Motor neuron (in vitro differentiated cells): ENCODE measurements at regions not wholly inside any gene's neighbourhood (a gene's known extent, or its start where the extent isn't known, plus 50 kb on each side); places are given as distances from the start of the nearest gene placed in this dataset.

ENCODE experiments used
- ATAC-seq, 8 experiments: fragments of 200-7000 bp; cut with Tn5 transposase; replicated peaks in 6 of 8; 2 replicates each; pipeline ENCODE4 v1.8.0; 2021; ENCODE audit warnings: mild to moderate bottlenecking in 8 of 8, moderate library complexity in 8 of 8
- H3K27ac ChIP-seq, 2 donors: fragments of 250-450 bp; sonication (Bioruptor Pico); 2 replicates each; pipeline ENCODE4 v1.9.0; 2021; ENCODE audit warnings: antibody characterized with exemption in 2 of 2, mild to moderate bottlenecking in 2 of 2, moderate library complexity in 1 of 2
- H3K4me1 ChIP-seq, 2 donors: fragments of 250-450 bp; sonication (Bioruptor Pico); replicated peaks in 1 of 2; 2 replicates each; pipeline ENCODE4 v1.6.1; 2021; ENCODE audit warnings: antibody characterized with exemption in 2 of 2, mild to moderate bottlenecking in 2 of 2, moderate library complexity in 1 of 2
- H3K4me3 ChIP-seq, 5 donors: fragments of 250-450 bp; sonication (Bioruptor Pico); 2 replicates each; pipeline ENCODE4 v1.9.0; 2021; ENCODE audit warnings: antibody characterized with exemption in 5 of 5, mild to moderate bottlenecking in 5 of 5, moderate library complexity in 4 of 5
- WGBS, 10 experiments: fragments of 450-650 bp; shearing (Covaris generic); methylation state at CpG; one replicate each; pipeline ENCODE4 v1.0.0; 2022; 5-methylcytosine and 5-hydroxymethylcytosine counted together
- in situ Hi-C, 9 experiments: fragments of 400-800 bp; cut with MboI; loops; one replicate each; pipeline ENCODE4 v1.15.0; 2021; ENCODE audit warnings: low sequenced_read_pairs in 9 of 9, low pct_unique_long_range_greater_than_20kb in 2 of 9; ENCODE audit not compliant: unreplicated experiment in 9 of 9

DNA sequence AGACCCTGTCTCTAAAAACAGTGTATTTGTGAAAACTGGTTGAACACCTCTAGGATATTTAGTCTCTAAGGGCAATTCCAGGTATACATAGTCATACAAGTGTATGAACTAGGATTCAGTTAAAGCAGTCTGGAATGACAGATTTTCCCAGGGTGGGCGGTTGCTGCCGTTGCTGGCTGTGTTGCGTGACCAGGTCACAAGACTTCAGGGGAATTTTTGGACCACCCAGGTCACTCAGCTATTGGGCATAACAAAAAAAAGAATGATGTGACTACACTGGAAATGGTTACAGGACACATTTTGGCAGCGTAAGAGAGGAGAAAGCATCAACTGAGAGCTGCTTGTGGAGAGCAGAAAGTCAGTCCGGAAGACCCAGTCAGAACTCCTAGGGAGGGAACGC lies 58.0 kb upstream of the ZBTB7C start:
- Histone ChIP-seq H3K27ac (no peak overlapping the region), H3K4me3 (no peak overlapping the region), H3K4me1 (no peaks in the 10 kb centered on the region)
- in situ Hi-C loops, result no loop called here
- ATAC-seq, result no peak
- 20 to 100% (median 84%) methylated on average over 1 to 6 of the region's 6 CpGs; no CpG with 5 or more reads in 2 of the 10 experiments for WGBS, 10 experiments

DNA sequence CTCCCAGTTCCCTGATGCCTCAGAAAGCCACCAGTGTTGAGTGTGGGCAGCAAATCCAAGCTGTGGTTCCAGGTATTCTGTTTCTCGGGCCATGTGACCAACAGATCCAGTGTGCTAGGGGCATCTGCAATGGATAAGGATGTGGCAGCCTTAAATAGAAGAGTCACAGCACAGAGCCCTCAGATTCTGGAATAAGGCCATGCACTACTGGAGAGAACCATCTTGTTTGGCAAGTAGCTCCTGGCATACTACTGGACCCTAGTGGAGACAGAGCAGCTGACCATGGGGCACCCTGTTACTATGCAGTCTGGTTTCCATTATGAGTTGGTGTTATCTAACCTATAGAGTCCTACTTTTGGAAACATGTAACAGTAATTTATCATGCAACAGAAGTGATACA lies 53.3 kb upstream of the ZBTB7C start:
- no peak for ATAC-seq
- in situ Hi-C loops, result no loop called here
- Histone ChIP-seq H3K4me3 (no peak overlapping the region), H3K27ac (no peak overlapping the region), H3K4me1 (no peaks in the 10 kb centered on the region)
- WGBS, 10 experiments, result 0 to 100% (median 61%) methylated on average over 1 of the region's 1 CpG; no CpG with 5 or more reads in 4 of the 10 experiments

DNA sequence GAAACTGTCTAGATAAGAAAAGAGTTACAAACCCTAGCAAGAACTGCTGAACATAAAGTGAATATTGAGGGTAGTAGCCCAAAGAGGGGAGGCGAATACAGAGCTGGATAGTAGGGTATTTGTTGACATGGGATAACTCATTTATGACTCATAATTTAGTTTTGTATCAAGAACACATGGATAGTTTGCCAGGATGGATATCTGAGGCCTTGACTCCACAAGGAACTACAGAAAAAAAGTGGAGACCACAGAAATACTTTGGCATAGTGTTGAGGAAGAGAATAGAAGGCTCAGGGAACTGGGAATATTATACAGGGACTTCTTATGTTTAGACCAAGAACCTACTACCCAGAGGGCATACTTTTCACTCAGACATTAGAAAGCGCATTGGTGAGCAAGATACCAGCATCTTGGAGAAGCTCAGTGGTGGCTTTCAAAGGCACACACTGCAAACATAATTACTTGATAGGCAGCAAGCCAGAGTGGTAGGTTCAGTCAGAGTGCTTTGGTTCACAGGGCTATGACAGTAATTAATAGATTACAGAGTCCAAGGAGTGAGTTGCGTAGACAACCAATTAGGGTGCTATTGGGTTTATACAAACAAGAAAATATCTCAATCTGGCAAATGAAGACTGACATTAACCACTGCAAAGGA lies 51.9 kb upstream of the ZBTB7C start:
- in situ Hi-C loops, result no loop called here
- ATAC-seq, result no peak
- Histone ChIP-seq H3K4me3 (no peak overlapping the region), H3K4me1 (no peaks in the 10 kb centered on the region), H3K27ac (no peak overlapping the region)
- 60 to 100% (median 85%) methylated on average over 1 to 3 of the region's 3 CpGs; no CpG with 5 or more reads in 2 of the 10 experiments for WGBS, 10 experiments

DNA sequence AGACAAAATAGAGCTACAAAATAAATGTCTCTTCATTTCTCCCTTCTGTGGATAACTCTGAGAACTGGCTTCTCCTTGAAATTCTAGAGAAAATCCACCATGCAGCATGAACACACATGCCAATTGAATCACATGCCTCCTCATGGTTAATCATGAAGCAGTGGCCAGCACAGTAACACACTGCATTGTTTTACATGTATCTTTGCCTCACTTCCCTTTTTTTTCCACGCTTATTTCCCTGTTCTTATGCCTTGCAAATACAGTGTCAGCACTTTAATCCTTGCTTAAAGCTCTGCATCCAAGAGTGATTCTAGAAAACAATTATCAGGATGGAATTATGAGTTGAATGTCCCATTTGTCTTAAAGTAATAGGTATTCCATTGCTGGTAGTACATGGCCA lies 50.3 kb upstream of the ZBTB7C start:
- no peak for ATAC-seq
- no peak overlapping the region for H3K4me3 ChIP-seq
- H3K27ac ChIP-seq, result no peak overlapping the region
- in situ Hi-C loops, result no loop called here
- WGBS, 10 experiments, result 80 to 100% (median 86%) methylated on average over 1 of the region's 1 CpG; no CpG with 5 or more reads in 3 of the 10 experiments
- peaks cover under 1 to 1% of the 10 kb centered on the region in 2 donors for H3K4me1 ChIP-seq

DNA sequence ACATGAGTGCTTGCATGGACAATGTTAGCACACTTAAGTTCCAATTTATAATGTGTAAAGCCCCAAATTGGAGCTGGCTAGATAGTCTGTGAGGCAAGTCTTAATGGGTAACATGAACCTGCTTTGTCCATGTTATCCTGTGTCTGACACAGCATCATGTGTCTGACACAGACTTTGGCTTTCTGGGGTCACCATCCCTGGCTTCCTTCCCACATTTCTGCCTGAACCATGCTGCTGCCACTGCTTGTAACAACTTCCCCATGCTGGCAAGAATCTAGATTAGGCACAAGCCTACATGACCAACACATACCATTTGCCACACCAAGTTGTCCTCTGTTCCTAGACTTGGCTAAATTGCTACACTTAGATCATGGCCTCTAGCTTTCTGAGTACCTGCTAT lies 49.8 kb upstream of the ZBTB7C start:
- ATAC-seq, result no peak
- H3K27ac ChIP-seq, result no peak overlapping the region
- in situ Hi-C loops, result no loop called here

More for the DNA sequence above, 49.8 kb upstream of the ZBTB7C start:
- H3K4me1 ChIP-seq, result peaks cover 3 to 5% of the 10 kb centered on the region in 2 donors
- H3K4me3 ChIP-seq, result no peak overlapping the region
